OCI-LY3 (cell line): ENCODE measurements at regions not wholly inside any gene's neighbourhood (a gene's known extent, or its start where the extent isn't known, plus 50 kb on each side); places are given as distances from the start of the nearest gene placed in this dataset.

Experiments
- H2AFZ ChIP-seq: fragments of 200-600, 300-600 bp; shearing (Covaris generic); 2 replicates; pipeline ENCODE4 v1.6.0; 2014; ENCODE audit warnings: antibody characterized with exemption, low read depth, low read length
- H3K27ac ChIP-seq: fragments of 200-600, 300-600 bp; sonication (generic); 2 replicates; pipeline ENCODE4 v1.5.1; 2014; ENCODE audit warnings: mild to moderate bottlenecking, low read length, moderate library complexity, mixed read lengths
- H3K27me3 ChIP-seq: fragments of 200-600, 300-600 bp; sonication (generic); 2 replicates; pipeline ENCODE4 v1.6.1; 2014; ENCODE audit warnings: low read depth, low read length, mixed read lengths
- H3K36me3 ChIP-seq: fragments of 200-600, 300-600 bp; sonication (generic); replicated peaks from 2 replicates; pipeline ENCODE3; 2014; ENCODE audit warnings: low read depth, low read length, mixed read lengths
- H3K4me1 ChIP-seq: fragments of 300-600, 200-600 bp; sonication (generic); 2 replicates; pipeline ENCODE4 v1.6.1; 2014; ENCODE audit warnings: low read length, mixed read lengths
- H3K4me2 ChIP-seq: fragments of 200-600, 300-600 bp; sonication (generic); 2 replicates; pipeline ENCODE4 v1.6.1; 2014; ENCODE audit warnings: low read length, mixed read lengths
- H3K4me3 ChIP-seq: fragments of 300-600, 200-600 bp; sonication (generic); 2 replicates; pipeline ENCODE4 v1.5.1; 2014; ENCODE audit warnings: antibody characterized with exemption, mild to moderate bottlenecking, low read length, moderate library complexity
- H3K79me2 ChIP-seq: fragments of 300-600, 200-600 bp; shearing (Covaris generic); 2 replicates; pipeline ENCODE4 v1.6.1; 2014; ENCODE audit warnings: mild to moderate bottlenecking, low read length, mixed read lengths
- H3K9ac ChIP-seq: fragments of 300-600, 200-600 bp; shearing (Covaris generic); 2 replicates; pipeline ENCODE4 v1.6.0; 2014; ENCODE audit warnings: mild to moderate bottlenecking, low read length, moderate library complexity
- H3K9me3 ChIP-seq: fragments of 200-600, 300-600 bp; shearing (Covaris generic); 2 replicates; pipeline ENCODE4 v1.6.1; 2014; ENCODE audit warnings: low read length, mixed read lengths; ENCODE audit not compliant: insufficient read depth
- H4K20me1 ChIP-seq: fragments of 200-600, 300-600 bp; sonication (generic); 2 replicates; pipeline ENCODE4 v1.6.1; 2016; ENCODE audit warnings: low read length, mixed read lengths; ENCODE audit not compliant: insufficient read depth
- CTCF ChIP-seq: fragments of 200-600, 300-600 bp; sonication (generic); IDR thresholded peaks from 2 replicates; pipeline ENCODE4 v1.5.1; 2014; ENCODE audit warnings: antibody characterized with exemption, low read length, low read depth
- EZH2phosphoT487 ChIP-seq: fragments of 200-600 bp; shearing (Covaris generic); IDR thresholded peaks from 2 replicates; pipeline ENCODE4 v1.6.1; 2018; ENCODE audit warnings: antibody characterized with exemption, mixed run types, low read depth

DNA sequence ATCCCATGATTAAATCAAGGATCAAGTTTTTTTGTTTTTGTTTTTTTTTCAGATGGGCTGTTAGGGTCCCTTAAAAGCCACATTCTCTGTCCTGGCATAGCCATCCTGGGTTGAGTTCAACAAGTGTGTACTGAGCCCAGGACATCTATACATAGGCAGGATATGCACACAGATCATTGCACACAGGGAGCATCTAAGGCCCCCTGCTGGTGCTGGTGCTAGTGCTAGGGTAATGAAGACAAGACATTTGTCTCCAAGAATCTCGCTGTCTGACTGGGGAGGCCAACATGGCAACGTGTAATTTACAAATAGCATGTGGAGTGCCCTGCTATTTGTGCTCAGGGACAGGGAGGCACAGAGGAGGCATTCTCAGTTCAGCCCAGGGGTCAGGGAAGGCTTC is 124.5 kb downstream of the VAPA start:
- TF ChIP-seq CTCF (no peak), EZH2phosphoT487 (no peak)
- H3K9ac ChIP-seq: no peak overlapping the region
- H3K36me3 ChIP-seq: no peaks in the 10 kb centered on the region
- H3K4me3 ChIP-seq: no peak overlapping the region
- H2AFZ ChIP-seq: no peak overlapping the region
- H3K4me2 ChIP-seq: no peak overlapping the region
- H3K27ac ChIP-seq: no peak overlapping the region
- no peaks in the 10 kb centered on the region for H4K20me1 ChIP-seq
- H3K79me2 ChIP-seq: no peaks in the 10 kb centered on the region
- H3K27me3 ChIP-seq: no peaks in the 10 kb centered on the region
- no peaks in the 10 kb centered on the region for H3K4me1 ChIP-seq
- H3K9me3 ChIP-seq: no peaks in the 10 kb centered on the region

GRCh38 chr18:10040287-10041011 is 126.6 kb downstream of the VAPA start:
- Histone ChIP-seq H3K9ac (no peak overlapping the region), H3K27me3 (no peaks in the 10 kb centered on the region), H3K36me3 (no peaks in the 10 kb centered on the region), H3K79me2 (no peaks in the 10 kb centered on the region), H3K27ac (no peak overlapping the region), H3K4me1 (no peaks in the 10 kb centered on the region), H3K4me3 (no peak overlapping the region), H4K20me1 (no peaks in the 10 kb centered on the region), H2AFZ (no peak overlapping the region), H3K4me2 (no peak overlapping the region), H3K9me3 (no peaks in the 10 kb centered on the region)
- TF ChIP-seq EZH2phosphoT487: no peak
- no peak for TF ChIP-seq CTCF

- H2AFZ ChIP-seq: no peak overlapping the region
- H3K9me3 ChIP-seq: no peaks in the 10 kb centered on the region
- H4K20me1 ChIP-seq: no peaks in the 10 kb centered on the region
- TF ChIP-seq EZH2phosphoT487: no peak
- no peak for TF ChIP-seq CTCF
- H3K4me2 ChIP-seq: no peak overlapping the region
- H3K36me3 ChIP-seq: no peaks in the 10 kb centered on the region
- no peak overlapping the region for H3K9ac ChIP-seq
- no peaks in the 10 kb centered on the region for H3K27me3 ChIP-seq
- no peaks in the 10 kb centered on the region for H3K79me2 ChIP-seq
- H3K4me3 ChIP-seq: no peak overlapping the region
- H3K4me1 ChIP-seq: no peaks in the 10 kb centered on the region
- no peak overlapping the region for H3K27ac ChIP-seq
Observed at GRCh38 chr18:10041180-10041579, 127.4 kb downstream of the VAPA start.

DNA sequence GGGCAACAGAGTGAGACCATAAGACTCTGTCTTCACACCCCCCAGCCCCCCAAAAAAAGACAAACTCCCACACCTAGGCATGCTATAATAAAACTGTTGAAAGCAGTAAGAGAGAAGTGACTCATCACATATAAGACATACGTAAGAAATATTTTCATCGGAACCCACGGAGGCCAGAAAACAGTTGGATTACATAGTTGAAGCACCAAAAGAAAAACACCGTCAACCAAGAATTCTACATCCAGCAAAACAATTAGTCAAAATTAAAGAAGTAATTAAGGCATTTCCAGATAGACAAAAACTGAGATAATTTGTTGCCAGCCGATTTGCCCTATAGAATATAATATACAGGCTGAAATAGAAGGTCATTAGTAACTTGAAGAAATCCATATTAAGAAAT is 128.7 kb downstream of the VAPA start:
- H3K36me3 ChIP-seq: no peaks in the 10 kb centered on the region
- no peaks in the 10 kb centered on the region for H4K20me1 ChIP-seq
- no peak overlapping the region for H3K4me3 ChIP-seq
- no peaks in the 10 kb centered on the region for H3K9me3 ChIP-seq
- H2AFZ ChIP-seq: no peak overlapping the region
- H3K27ac ChIP-seq: no peak overlapping the region
- H3K27me3 ChIP-seq: no peaks in the 10 kb centered on the region
- H3K79me2 ChIP-seq: no peaks in the 10 kb centered on the region
- H3K4me2 ChIP-seq: no peak overlapping the region
- TF ChIP-seq CTCF (no peak), EZH2phosphoT487 (no peak)
- H3K9ac ChIP-seq: no peak overlapping the region
- H3K4me1 ChIP-seq: no peaks in the 10 kb centered on the region
